ENCODE measurements at regions not wholly inside any gene's neighbourhood (a gene's known extent, or its start where the extent isn't known, plus 50 kb on each side); places are given as distances from the start of the nearest gene placed in this dataset.

- H3K36me3 ChIP-seq (ENCODE audit: insufficient read depth, low read length), result 0 out of 2 replicates have a peak, but pooled peaks cover 2% of the 10 kb centered on the region
Observed at GRCh38 chr2:104904889-104905288, 51.0 kb downstream of the POU3F3 start.

GRCh38 chr2:104909317-104909716 is 55.4 kb downstream of the POU3F3 start:
- H3K4me3 ChIP-seq (ENCODE audit: low read depth, low read length), result no peak overlapping the region
- no peaks in the 10 kb centered on the region for H3K4me1 ChIP-seq (ENCODE audit: control insufficient read depth, insufficient read depth, low read length, unreplicated experiment)
- H3K27ac ChIP-seq (ENCODE audit: low read depth, low read length), result no peak overlapping the region
- H3K27me3 ChIP-seq (ENCODE audit: insufficient read depth, low read length), result no peaks in the 10 kb centered on the region
- H3K36me3 ChIP-seq (ENCODE audit: insufficient read depth, low read length), result no peaks in the 10 kb centered on the region
- H2AFZ ChIP-seq (ENCODE audit: low read length, unreplicated experiment), result no peak overlapping the region
- H3K79me2 ChIP-seq (ENCODE audit: control insufficient read depth, insufficient read depth, low read length, unreplicated experiment), result no peaks in the 10 kb centered on the region

More at GRCh38 chr2:104904889-104905288, 51.0 kb downstream of the POU3F3 start:
- H3K27ac ChIP-seq (ENCODE audit: low read depth, low read length), result no peak overlapping the region
- H3K79me2 ChIP-seq (ENCODE audit: control insufficient read depth, insufficient read depth, low read length, unreplicated experiment), result no peaks in the 10 kb centered on the region
- no peak overlapping the region for H3K4me3 ChIP-seq (ENCODE audit: low read depth, low read length)
- H2AFZ ChIP-seq (ENCODE audit: low read length, unreplicated experiment), result no peak overlapping the region
- H3K27me3 ChIP-seq (ENCODE audit: insufficient read depth, low read length), result no peaks in the 10 kb centered on the region
- H3K4me1 ChIP-seq (ENCODE audit: control insufficient read depth, insufficient read depth, low read length, unreplicated experiment), result peaks cover under 1% of the 10 kb centered on the region

GRCh38 chr2:104914509-104914908 is 60.6 kb downstream of the POU3F3 start:
- Histone ChIP-seq H3K27me3 (ENCODE audit: insufficient read depth, low read length) (no peaks in the 10 kb centered on the region), H3K4me3 (ENCODE audit: low read depth, low read length) (no peak overlapping the region), H3K79me2 (ENCODE audit: control insufficient read depth, insufficient read depth, low read length, unreplicated experiment) (no peaks in the 10 kb centered on the region), H3K4me1 (ENCODE audit: control insufficient read depth, insufficient read depth, low read length, unreplicated experiment) (no peaks in the 10 kb centered on the region), H3K27ac (ENCODE audit: low read depth, low read length) (no peak overlapping the region), H2AFZ (ENCODE audit: low read length, unreplicated experiment) (no peak overlapping the region), H3K36me3 (ENCODE audit: insufficient read depth, low read length) (no peaks in the 10 kb centered on the region)

GRCh38 chr2:104915107-104915793 is 61.3 kb downstream of the POU3F3 start:
- H3K79me2 ChIP-seq (ENCODE audit: control insufficient read depth, insufficient read depth, low read length, unreplicated experiment), result no peaks in the 10 kb centered on the region
- H3K36me3 ChIP-seq (ENCODE audit: insufficient read depth, low read length), result no peaks in the 10 kb centered on the region
- no peak overlapping the region for H3K27ac ChIP-seq (ENCODE audit: low read depth, low read length)
- no peak overlapping the region for H3K4me3 ChIP-seq (ENCODE audit: low read depth, low read length)
- H2AFZ ChIP-seq (ENCODE audit: low read length, unreplicated experiment), result no peak overlapping the region
- H3K27me3 ChIP-seq (ENCODE audit: insufficient read depth, low read length), result no peaks in the 10 kb centered on the region
- H3K4me1 ChIP-seq (ENCODE audit: control insufficient read depth, insufficient read depth, low read length, unreplicated experiment), result no peaks in the 10 kb centered on the region

- H3K4me3 ChIP-seq (ENCODE audit: low read depth, low read length), result no peak overlapping the region
- no peak overlapping the region for H3K27ac ChIP-seq (ENCODE audit: low read depth, low read length)
- H2AFZ ChIP-seq (ENCODE audit: low read length, unreplicated experiment), result no peak overlapping the region
- H3K79me2 ChIP-seq (ENCODE audit: control insufficient read depth, insufficient read depth, low read length, unreplicated experiment), result no peaks in the 10 kb centered on the region
- no peaks in the 10 kb centered on the region for H3K36me3 ChIP-seq (ENCODE audit: insufficient read depth, low read length)
- no peaks in the 10 kb centered on the region for H3K27me3 ChIP-seq (ENCODE audit: insufficient read depth, low read length)
- no peaks in the 10 kb centered on the region for H3K4me1 ChIP-seq (ENCODE audit: control insufficient read depth, insufficient read depth, low read length, unreplicated experiment)
Observed at GRCh38 chr2:104919127-104919526, 65.2 kb downstream of the POU3F3 start.

- Histone ChIP-seq H3K4me1 (ENCODE audit: control insufficient read depth, insufficient read depth, low read length, unreplicated experiment) (no peaks in the 10 kb centered on the region), H3K79me2 (ENCODE audit: control insufficient read depth, insufficient read depth, low read length, unreplicated experiment) (no peaks in the 10 kb centered on the region), H3K27me3 (ENCODE audit: insufficient read depth, low read length) (no peaks in the 10 kb centered on the region), H2AFZ (ENCODE audit: low read length, unreplicated experiment) (no peak overlapping the region), H3K4me3 (ENCODE audit: low read depth, low read length) (no peak overlapping the region), H3K27ac (ENCODE audit: low read depth, low read length) (no peak overlapping the region), H3K36me3 (ENCODE audit: insufficient read depth, low read length) (no peaks in the 10 kb centered on the region)
Observed at GRCh38 chr2:104923665-104924064, 69.8 kb downstream of the POU3F3 start.

GRCh38 chr2:104929663-104930062 is 75.7 kb downstream of the POU3F3 start:
- H3K79me2 ChIP-seq (ENCODE audit: control insufficient read depth, insufficient read depth, low read length, unreplicated experiment), result no peaks in the 10 kb centered on the region
- no peaks in the 10 kb centered on the region for H3K4me1 ChIP-seq (ENCODE audit: control insufficient read depth, insufficient read depth, low read length, unreplicated experiment)
- no peaks in the 10 kb centered on the region for H3K27me3 ChIP-seq (ENCODE audit: insufficient read depth, low read length)
- no peak overlapping the region for H3K4me3 ChIP-seq (ENCODE audit: low read depth, low read length)
- H2AFZ ChIP-seq (ENCODE audit: low read length, unreplicated experiment), result no peak overlapping the region
- no peak overlapping the region for H3K27ac ChIP-seq (ENCODE audit: low read depth, low read length)
- no peaks in the 10 kb centered on the region for H3K36me3 ChIP-seq (ENCODE audit: insufficient read depth, low read length)

- H3K27me3 ChIP-seq (ENCODE audit: insufficient read depth, low read length), result no peaks in the 10 kb centered on the region
- no peaks in the 10 kb centered on the region for H3K79me2 ChIP-seq (ENCODE audit: control insufficient read depth, insufficient read depth, low read length, unreplicated experiment)
- H3K36me3 ChIP-seq (ENCODE audit: insufficient read depth, low read length), result no peaks in the 10 kb centered on the region
- no peaks in the 10 kb centered on the region for H3K4me1 ChIP-seq (ENCODE audit: control insufficient read depth, insufficient read depth, low read length, unreplicated experiment)
- no peak overlapping the region for H3K27ac ChIP-seq (ENCODE audit: low read depth, low read length)
- H3K4me3 ChIP-seq (ENCODE audit: low read depth, low read length), result no peak overlapping the region
- no peak overlapping the region for H2AFZ ChIP-seq (ENCODE audit: low read length, unreplicated experiment)
Observed at GRCh38 chr2:104930732-104931131, 76.8 kb downstream of the POU3F3 start.

GRCh38 chr2:104932243-104932642 is 78.3 kb downstream of the POU3F3 start:
- no peaks in the 10 kb centered on the region for H3K36me3 ChIP-seq (ENCODE audit: insufficient read depth, low read length)
- H3K79me2 ChIP-seq (ENCODE audit: control insufficient read depth, insufficient read depth, low read length, unreplicated experiment), result no peaks in the 10 kb centered on the region
- no peak overlapping the region for H2AFZ ChIP-seq (ENCODE audit: low read length, unreplicated experiment)
- no peak overlapping the region for H3K27ac ChIP-seq (ENCODE audit: low read depth, low read length)
- no peaks in the 10 kb centered on the region for H3K4me1 ChIP-seq (ENCODE audit: control insufficient read depth, insufficient read depth, low read length, unreplicated experiment)
- H3K4me3 ChIP-seq (ENCODE audit: low read depth, low read length), result no peak overlapping the region
- H3K27me3 ChIP-seq (ENCODE audit: insufficient read depth, low read length), result no peaks in the 10 kb centered on the region

- no peak overlapping the region for H3K4me3 ChIP-seq (ENCODE audit: low read depth, low read length)
- no peaks in the 10 kb centered on the region for H3K27me3 ChIP-seq (ENCODE audit: insufficient read depth, low read length)
- no peak overlapping the region for H3K27ac ChIP-seq (ENCODE audit: low read depth, low read length)
- H2AFZ ChIP-seq (ENCODE audit: low read length, unreplicated experiment), result no peak overlapping the region
- H3K79me2 ChIP-seq (ENCODE audit: control insufficient read depth, insufficient read depth, low read length, unreplicated experiment), result no peaks in the 10 kb centered on the region
- H3K36me3 ChIP-seq (ENCODE audit: insufficient read depth, low read length), result no peaks in the 10 kb centered on the region
- H3K4me1 ChIP-seq (ENCODE audit: control insufficient read depth, insufficient read depth, low read length, unreplicated experiment), result no peaks in the 10 kb centered on the region
Observed at GRCh38 chr2:104933151-104933917, 79.4 kb downstream of the POU3F3 start.

GRCh38 chr2:104936527-104936926 is 82.6 kb downstream of the POU3F3 start:
- Histone ChIP-seq H3K27ac (ENCODE audit: low read depth, low read length) (no peak overlapping the region), H3K4me3 (ENCODE audit: low read depth, low read length) (no peak overlapping the region), H3K36me3 (ENCODE audit: insufficient read depth, low read length) (no peaks in the 10 kb centered on the region), H3K4me1 (ENCODE audit: control insufficient read depth, insufficient read depth, low read length, unreplicated experiment) (peaks cover 4% of the 10 kb centered on the region), H2AFZ (ENCODE audit: low read length, unreplicated experiment) (no peak overlapping the region), H3K27me3 (ENCODE audit: insufficient read depth, low read length) (no peaks in the 10 kb centered on the region), H3K79me2 (ENCODE audit: control insufficient read depth, insufficient read depth, low read length, unreplicated experiment) (no peaks in the 10 kb centered on the region)
